Hepatocyte (in vitro differentiated cells): ENCODE measurements at regions not wholly inside any gene's neighbourhood (a gene's known extent, or its start where the extent isn't known, plus 50 kb on each side); places are given as distances from the start of the nearest gene placed in this dataset.

ENCODE experiments used
- DNase-seq: peaks from one replicate; pipeline ENCODE4 v3.0.0-alpha.2; 2016; ENCODE audit warnings: low spot score
- H2AFZ ChIP-seq: fragments of 200-600 bp; sonication (generic); 2 replicates; pipeline ENCODE4 v1.6.0; 2016; ENCODE audit warnings: antibody characterized with exemption, mild to moderate bottlenecking
- H3K27ac ChIP-seq: fragments of 200-600 bp; sonication (generic); 2 replicates; pipeline ENCODE4 v1.5.1; 2016; ENCODE audit warnings: mild to moderate bottlenecking
- H3K27me3 ChIP-seq: fragments of 200-600 bp; sonication (generic); 2 replicates; pipeline ENCODE4 v1.6.1; 2016
- H3K36me3 ChIP-seq: fragments of 200-600 bp; sonication (generic); replicated peaks from 2 replicates; pipeline ENCODE4 v1.5.1; 2016; ENCODE audit warnings: low read depth; ENCODE audit not compliant: insufficient read depth
- H3K4me1 ChIP-seq: fragments of 200-600 bp; sonication (generic); 2 replicates; pipeline ENCODE4 v1.5.1; 2016; ENCODE audit warnings: mild to moderate bottlenecking, moderate library complexity; ENCODE audit not compliant: insufficient read depth
- H3K4me2 ChIP-seq: fragments of 200-600 bp; sonication (generic); 2 replicates; pipeline ENCODE4 v1.6.0; 2016
- H3K4me3 ChIP-seq: fragments of 200-600 bp; sonication (generic); 2 replicates; pipeline ENCODE4 v1.5.1; 2016; ENCODE audit warnings: mild to moderate bottlenecking
- H3K79me2 ChIP-seq: fragments of 200-600 bp; sonication (generic); 2 replicates; pipeline ENCODE4 v1.6.0; 2017; ENCODE audit warnings: mild to moderate bottlenecking
- H3K9me2 ChIP-seq: fragments of 200-600 bp; sonication (generic); replicated peaks from 2 replicates; pipeline ENCODE4 v1.6.0; 2017; ENCODE audit warnings: mild to moderate bottlenecking; ENCODE audit not compliant: insufficient read depth
- H3K9me3 ChIP-seq: fragments of 200-600 bp; sonication (generic); 2 replicates; pipeline ENCODE4 v1.5.1; 2016; ENCODE audit warnings: low read depth, mild to moderate bottlenecking
- H4K20me1 ChIP-seq: fragments of 200-600 bp; sonication (generic); 2 replicates; pipeline ENCODE4 v1.6.0; 2016; ENCODE audit warnings: mild to moderate bottlenecking; ENCODE audit not compliant: insufficient read depth, poor library complexity, severe bottlenecking
- EZH2 ChIP-seq: fragments of 200-600 bp; sonication (generic); IDR thresholded peaks from 2 replicates; pipeline ENCODE4 v1.6.1; 2016; ENCODE audit warnings: antibody characterized with exemption, mild to moderate bottlenecking, borderline replicate concordance
- EZH2phosphoT487 ChIP-seq: fragments of 200-600 bp; sonication (generic); IDR thresholded peaks from one replicate; pipeline ENCODE4 v1.6.1; 2018; ENCODE audit warnings: antibody characterized with exemption, mild to moderate bottlenecking, low read depth, moderate library complexity; ENCODE audit not compliant: unreplicated experiment, severe bottlenecking
- WGBS: methylation state at CpG from one replicate; pipeline ENCODE4 v1.1.6; 2016; ENCODE audit warnings: low lambda C conversion rate; ENCODE audit errors: missing lambda C conversion rate; 5-methylcytosine and 5-hydroxymethylcytosine counted together
- TF ChIP-seq, protein P1 (sequence below): fragments of 200-600 bp; sonication (generic); IDR thresholded peaks from 2 replicates; pipeline ENCODE4 v1.5.1; 2016; ENCODE audit warnings: antibody characterized with exemption, mild to moderate bottlenecking; ENCODE audit not compliant: poor library complexity

DNA sequence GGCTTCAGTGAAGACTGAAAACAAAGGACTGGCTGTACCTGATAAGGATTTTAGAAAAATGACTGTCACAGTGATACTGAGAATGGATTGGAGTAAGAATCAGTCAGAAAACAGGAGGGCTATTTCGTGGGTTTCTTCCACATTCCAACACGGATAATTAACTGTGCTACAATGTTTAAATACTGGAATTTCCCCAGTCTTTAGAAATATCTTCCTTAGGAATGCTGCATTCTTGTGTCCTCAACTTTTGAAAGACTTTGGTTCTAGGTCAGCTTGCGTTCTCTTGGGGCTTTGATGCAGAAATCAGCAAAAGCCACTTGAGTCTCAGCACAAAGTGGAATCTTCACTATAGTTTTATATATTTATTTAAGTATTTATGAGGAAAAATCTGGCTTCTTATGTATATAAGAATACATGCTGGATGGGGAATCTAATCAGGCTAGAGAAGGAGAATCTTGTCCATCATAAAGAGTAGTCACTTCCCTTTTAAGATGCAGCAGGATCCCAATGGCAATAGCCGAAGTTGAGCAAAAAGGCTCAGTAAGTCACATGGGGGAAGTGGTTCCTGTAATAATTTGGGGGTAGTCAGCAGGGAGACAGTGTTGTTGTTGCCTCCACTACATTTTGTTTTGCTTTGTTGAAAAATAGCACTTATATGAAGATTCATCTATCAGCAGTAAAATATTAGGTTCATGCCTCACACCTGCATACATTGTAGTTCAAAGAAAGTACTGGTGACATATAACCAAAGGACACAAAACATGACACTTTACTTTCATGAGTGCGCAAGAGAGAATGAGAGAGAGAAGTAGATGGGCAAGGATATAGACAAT, 86.0 kb downstream of the CH25H start:
- Histone ChIP-seq H3K9me2 (no peaks in the 10 kb centered on the region), H4K20me1 (no peaks in the 10 kb centered on the region), H3K9me3 (no peaks in the 10 kb centered on the region), H3K4me3 (no peak overlapping the region), H3K27me3 (no peaks in the 10 kb centered on the region), H3K79me2 (no peaks in the 10 kb centered on the region), H3K36me3 (no peaks in the 10 kb centered on the region), H3K4me1 (no peaks in the 10 kb centered on the region), H3K27ac (no peak overlapping the region), H3K4me2 (no peak overlapping the region), H2AFZ (no peak overlapping the region)
- WGBS, result 84% methylated on average over 5 of the region's 5 CpGs
- no peak for DNase-seq
- TF ChIP-seq EZH2, result no peak
- no peak for TF ChIP-seq EZH2phosphoT487
- TF ChIP-seq, protein P1, sequence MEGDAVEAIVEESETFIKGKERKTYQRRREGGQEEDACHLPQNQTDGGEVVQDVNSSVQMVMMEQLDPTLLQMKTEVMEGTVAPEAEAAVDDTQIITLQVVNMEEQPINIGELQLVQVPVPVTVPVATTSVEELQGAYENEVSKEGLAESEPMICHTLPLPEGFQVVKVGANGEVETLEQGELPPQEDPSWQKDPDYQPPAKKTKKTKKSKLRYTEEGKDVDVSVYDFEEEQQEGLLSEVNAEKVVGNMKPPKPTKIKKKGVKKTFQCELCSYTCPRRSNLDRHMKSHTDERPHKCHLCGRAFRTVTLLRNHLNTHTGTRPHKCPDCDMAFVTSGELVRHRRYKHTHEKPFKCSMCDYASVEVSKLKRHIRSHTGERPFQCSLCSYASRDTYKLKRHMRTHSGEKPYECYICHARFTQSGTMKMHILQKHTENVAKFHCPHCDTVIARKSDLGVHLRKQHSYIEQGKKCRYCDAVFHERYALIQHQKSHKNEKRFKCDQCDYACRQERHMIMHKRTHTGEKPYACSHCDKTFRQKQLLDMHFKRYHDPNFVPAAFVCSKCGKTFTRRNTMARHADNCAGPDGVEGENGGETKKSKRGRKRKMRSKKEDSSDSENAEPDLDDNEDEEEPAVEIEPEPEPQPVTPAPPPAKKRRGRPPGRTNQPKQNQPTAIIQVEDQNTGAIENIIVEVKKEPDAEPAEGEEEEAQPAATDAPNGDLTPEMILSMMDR, result no peak

DNA sequence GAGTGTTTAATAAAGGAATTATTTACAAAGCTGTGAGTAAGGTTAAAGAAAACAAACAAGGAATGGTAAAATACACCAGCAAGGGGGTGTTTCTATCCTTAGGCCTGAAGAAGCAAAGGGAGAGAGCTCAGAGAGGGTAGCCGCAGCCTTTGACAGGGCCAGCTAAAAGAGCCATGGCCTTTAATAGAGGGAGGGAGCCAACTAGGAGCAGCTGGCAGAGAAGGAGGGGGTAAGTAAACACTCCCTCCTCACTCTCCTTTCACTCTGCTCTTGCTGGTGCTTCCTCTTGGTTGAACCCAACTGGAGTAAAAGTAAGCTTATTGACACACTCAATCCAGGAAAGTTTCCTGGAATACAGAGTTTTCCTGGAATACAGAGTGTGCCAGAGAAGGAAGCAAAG, 87.5 kb downstream of the CH25H start:
- no peaks in the 10 kb centered on the region for H3K9me2 ChIP-seq
- no peak overlapping the region for H2AFZ ChIP-seq
- no peaks in the 10 kb centered on the region for H3K4me1 ChIP-seq
- no peaks in the 10 kb centered on the region for H3K79me2 ChIP-seq
- WGBS, result 93% methylated on average over 1 of the region's 1 CpG
- H3K4me3 ChIP-seq, result no peak overlapping the region
- H3K27me3 ChIP-seq, result no peaks in the 10 kb centered on the region
- no peak for DNase-seq
- TF ChIP-seq EZH2phosphoT487 (no peak), EZH2 (no peak)
- TF ChIP-seq, protein P1, result no peak
- H3K36me3 ChIP-seq, result no peaks in the 10 kb centered on the region
- no peak overlapping the region for H3K27ac ChIP-seq
- no peaks in the 10 kb centered on the region for H3K9me3 ChIP-seq
- no peak overlapping the region for H3K4me2 ChIP-seq
- H4K20me1 ChIP-seq, result no peaks in the 10 kb centered on the region

DNA sequence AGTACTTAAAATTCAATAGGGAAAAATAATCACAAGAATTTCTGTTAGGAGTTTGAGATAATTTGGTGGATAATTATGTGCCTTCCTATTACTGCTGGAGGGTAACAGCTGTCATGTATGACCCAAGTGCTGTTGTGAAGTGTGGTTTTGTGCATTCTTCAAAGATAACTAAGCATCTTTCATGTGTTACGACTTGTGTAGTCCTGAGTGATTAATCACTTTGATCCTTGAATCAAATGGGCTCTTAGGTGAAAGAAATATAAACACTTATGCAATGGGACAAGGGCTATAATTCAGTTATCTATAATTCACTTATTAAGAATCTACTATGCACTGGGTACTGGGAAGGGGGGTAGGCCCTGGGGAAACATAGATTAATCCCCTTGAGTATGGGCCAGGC, 89.0 kb downstream of the CH25H start:
- H3K36me3 ChIP-seq, result no peaks in the 10 kb centered on the region
- H3K4me2 ChIP-seq, result no peak overlapping the region
- no peaks in the 10 kb centered on the region for H3K9me2 ChIP-seq
- no peaks in the 10 kb centered on the region for H3K9me3 ChIP-seq
- H3K27me3 ChIP-seq, result no peaks in the 10 kb centered on the region
- no peaks in the 10 kb centered on the region for H3K4me1 ChIP-seq
- WGBS, result 92% methylated on average over 1 of the region's 1 CpG
- no peaks in the 10 kb centered on the region for H4K20me1 ChIP-seq
- H3K79me2 ChIP-seq, result no peaks in the 10 kb centered on the region
- TF ChIP-seq, protein P1, result no peak
- TF ChIP-seq EZH2phosphoT487, result no peak
- TF ChIP-seq EZH2, result no peak
- no peak overlapping the region for H3K4me3 ChIP-seq
- no peak overlapping the region for H3K27ac ChIP-seq
- no peak overlapping the region for H2AFZ ChIP-seq
- DNase-seq, result no peak
